Neural cell (in vitro differentiated cells): ENCODE measurements at regions not wholly inside any gene's neighbourhood (a gene's known extent, or its start where the extent isn't known, plus 50 kb on each side); places are given as distances from the start of the nearest gene placed in this dataset.

Experiments
- CTCF ChIP-seq: fragments of 450-650 bp; IDR thresholded peaks from 2 replicates; pipeline ENCODE4 v1.5.1; 2014; ENCODE audit warnings: antibody characterized with exemption, mild to moderate bottlenecking, moderate library complexity; ENCODE audit not compliant: poor library complexity, severe bottlenecking
- POLR2AphosphoS5 ChIP-seq: IDR thresholded peaks from 2 replicates; pipeline ENCODE4 v1.6.1; 2012

GRCh38 chr4:188484256-188484655 is 345.0 kb downstream of the TRIML1 start:
- TF ChIP-seq CTCF (no peak), POLR2AphosphoS5 (no peak)
